ENCODE measurements at regions not wholly inside any gene's neighbourhood (a gene's known extent, or its start where the extent isn't known, plus 50 kb on each side); places are given as distances from the start of the nearest gene placed in this dataset.

DNA sequence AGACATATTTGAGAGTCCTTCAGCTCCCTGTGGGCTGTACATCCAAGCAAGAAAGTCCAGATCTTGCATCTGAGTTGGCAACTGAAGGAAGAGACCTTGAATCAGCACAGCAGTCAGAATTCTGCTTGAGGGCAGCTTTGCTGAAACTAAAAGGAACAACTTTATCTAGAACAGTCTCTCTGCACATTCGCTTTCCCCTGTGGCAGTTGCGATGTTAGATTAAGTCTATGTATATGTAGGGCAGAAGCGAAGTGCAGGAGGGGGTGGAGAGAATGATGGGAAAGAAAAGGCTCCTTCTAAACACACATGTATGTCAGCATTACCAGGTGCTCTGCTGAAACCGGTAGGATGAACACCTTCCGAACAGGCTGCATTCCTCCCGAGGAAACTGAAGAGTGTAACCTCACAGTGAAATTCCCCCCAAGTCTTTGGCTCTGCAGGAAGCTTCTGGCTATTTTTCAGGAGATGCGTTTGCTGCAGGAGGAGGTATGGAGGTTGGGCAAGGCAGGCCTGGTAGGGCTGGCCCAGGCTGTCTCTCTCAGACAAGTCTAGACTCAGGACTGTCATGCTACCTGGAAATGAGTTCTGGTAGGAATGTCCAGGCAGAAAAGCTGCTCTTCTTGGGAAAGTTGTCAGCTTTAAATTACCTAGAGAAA, 70.0 kb upstream of the ATL2 start:
- DNase-seq, result no peak

DNA sequence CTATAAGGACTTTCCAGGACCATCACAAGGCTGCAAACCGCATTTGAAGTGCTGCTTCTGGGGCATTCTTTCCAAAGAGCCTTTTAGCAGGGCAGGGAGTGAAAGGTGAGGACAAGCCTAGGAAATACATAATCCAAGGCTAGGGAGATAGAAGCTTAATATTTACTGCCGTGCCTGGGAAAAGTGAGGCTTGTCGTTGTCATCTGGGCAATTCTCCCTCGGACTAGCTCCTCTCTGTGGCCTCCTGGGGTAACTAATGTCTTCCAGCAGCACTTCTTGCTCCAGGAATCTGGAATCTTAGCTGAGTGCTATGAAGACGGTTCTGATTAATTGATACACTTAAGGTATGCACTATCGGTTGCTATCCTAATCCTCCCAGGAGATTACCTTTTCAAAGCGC, 69.3 kb upstream of the ATL2 start:
- no peak for DNase-seq

DNA sequence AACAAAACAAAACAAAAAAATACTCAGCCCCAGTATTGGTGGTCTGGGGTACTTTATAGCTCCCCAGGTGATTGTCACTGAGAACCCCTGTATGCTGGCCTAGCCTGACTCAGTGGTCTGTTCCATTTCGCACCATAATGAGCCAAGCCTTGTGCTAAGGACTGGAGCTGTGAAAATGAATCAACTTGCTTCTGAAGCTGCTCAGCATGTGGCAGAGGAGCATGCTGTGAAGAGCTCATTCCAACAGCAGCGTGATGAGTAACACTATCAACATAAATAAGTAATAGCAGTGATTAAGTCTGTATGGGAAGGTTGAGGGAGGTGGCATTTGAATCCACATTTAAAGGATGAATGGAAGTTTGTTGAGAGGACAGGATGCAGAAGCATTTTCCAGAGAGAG, 67.2 kb upstream of the ATL2 start:
- DNase-seq, result no peak

DNA sequence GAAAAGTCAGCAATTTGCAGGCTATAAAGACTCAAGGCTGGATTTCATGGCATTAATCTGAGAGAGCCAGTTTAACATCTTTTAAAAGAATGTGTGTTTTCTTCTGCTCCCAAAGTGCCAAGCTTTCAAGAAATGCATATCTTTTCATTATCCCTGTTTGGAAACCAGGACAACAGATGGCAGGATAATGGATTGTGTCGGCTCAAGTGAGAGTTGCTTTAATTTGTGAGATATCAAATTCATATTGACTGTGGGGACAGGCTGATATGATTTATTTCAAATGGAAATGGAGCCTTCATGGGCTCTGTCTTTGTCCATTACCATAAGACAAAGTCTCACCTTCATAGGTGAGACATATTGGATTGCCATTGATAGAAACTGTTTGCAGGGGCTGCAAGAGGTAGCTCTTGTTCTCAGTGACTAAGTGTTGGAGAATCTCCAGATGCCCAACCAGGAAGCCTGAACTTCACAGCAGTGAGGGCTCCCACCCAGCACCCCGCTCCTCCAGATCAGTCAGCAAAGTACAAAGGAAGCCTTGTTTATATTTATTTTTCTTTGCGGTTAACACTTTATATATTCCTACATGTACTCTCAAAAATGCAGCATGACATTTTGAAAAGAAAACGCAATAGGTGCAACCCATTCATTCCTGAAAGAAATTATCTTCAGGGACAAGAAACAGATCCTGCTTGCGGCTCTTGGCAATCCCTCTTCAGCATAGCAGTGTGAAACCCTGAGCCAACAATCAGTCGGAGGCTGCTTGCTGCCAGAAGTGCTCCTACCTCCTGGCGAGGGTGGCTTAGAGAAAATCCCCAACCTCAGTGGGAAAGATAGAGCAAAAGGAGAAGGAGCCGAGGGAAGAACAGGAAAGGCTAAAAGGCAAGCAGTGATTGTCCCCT, 65.8 kb upstream of the ATL2 start:
- DNase-seq, result no peak

DNA sequence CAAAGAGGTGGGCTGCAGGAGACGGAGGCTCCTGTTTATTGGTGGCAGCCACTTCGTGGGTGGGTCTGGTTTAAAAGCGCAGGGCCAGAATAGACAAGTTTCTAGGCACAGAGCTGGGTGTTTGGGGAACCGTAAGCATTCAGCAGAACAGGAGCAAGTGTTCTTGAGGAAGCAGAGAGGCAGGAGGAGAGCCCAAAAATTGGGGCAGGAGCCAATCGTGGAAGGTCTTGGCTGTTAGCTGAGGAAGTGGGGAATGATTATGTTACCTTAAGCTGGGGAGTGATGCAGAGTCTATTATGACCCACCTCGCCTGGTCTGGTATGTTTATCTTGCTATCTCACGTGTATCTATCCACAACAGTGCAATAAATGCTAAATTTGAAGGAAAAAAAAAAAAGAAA, 64.3 kb upstream of the ATL2 start:
- no peak for DNase-seq

DNA sequence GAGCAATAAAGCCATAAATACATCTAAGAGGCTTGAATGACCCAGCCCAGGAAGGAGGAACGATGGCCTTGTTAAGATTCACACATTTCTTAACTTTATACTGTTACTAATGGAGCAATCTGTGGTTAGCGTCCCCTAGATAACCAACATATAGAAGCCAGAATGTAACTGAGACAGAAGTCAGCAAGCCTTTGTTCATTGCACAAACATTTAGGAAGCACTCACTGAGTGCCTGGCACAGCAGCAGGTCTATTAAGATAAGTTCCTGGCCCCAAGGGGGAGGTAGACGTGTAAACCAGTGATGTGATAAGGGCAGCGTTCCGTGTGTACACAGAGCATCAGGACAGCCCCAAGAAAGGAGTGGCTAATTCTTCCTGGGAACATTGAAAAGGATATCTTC, 63.6 kb upstream of the ATL2 start:
- DNase-seq, result no peak

DNA sequence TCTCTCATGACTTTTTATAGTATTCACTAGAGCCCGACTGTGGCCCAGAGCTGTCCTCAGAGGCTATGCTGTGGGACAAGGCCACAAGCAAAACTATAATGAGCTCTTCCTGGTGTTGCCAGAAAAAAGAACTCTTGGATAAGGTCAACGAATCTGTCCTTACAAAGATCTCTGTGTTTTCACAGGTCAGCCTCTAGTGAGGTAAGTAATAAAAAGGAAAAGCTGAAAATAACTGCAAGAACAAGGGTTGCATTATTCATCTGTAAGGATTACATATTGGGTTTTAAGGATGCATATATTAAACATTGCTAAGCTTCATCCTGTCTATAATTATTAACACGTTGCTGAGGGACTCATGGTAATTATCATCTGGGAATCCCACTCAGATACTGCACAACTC, 62.8 kb upstream of the ATL2 start:
- no peak for DNase-seq

DNA sequence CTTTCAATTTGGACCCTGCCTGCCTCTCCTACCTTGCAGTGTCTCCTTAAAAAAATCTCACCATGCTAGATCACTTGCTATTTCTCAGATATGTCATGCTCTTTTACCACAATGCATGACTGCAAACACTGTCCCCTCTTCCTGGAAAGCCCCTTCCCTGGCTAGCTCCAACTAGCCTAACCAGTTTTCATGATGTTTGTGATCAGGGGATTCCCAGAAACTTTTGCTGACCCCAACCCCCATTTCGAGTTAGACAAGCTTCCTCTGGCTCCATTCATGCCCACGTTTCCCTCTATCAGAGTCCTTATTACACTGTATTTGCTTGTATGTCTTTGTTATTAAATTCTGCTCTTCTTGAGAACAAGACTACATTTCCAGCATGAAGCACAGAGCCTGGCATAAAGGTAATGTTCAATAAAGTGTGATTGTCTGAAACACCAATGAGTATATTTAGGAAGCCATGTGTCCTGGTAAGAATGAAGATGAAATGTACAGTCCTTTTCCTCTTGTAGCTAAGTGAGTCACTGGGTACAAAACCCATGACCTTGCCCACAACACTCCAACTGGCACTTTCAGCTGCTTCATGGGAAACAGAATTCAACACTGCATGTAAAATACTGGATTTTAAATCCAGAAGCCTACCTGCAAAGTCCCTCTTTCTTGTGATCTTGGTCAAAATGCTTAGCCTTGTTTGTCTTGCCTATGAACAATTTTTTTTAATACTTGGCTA, 62.0 kb upstream of the ATL2 start:
- no peak for DNase-seq

DNA sequence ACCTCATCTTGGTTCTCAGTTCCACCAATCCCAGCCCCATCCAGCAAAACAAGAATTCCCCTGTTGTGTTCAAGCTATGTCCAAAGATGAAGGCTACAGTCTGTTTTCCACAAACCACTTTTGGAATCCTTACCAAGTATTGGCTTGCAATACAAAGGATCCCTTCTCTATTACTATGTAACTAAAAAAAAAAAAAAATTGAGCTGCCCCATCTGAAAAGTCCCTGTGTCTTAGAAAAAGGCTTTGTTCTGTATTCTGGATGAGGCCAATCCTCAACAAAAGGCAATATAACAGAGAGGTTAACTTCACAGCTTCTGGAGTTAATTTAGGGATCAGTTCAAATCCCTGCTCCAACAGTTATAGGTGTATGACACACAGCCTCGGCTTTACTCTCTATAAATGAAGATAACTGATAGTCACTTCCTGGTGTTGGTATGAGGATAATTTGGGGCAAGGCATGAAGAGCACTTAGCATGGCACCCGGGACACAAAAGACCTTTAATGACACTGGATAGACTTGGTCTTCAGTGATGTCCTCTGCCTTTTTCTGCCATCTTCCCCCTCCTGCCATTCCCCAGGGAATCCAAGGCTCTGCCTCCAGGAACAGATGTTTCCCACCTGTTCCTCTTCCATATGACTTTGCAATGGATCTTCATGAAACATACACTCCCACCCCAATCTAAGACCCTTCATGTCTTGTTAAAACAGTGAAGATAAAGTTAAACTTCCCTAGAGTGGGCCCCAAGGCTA, 61.2 kb upstream of the ATL2 start:
- no peak for DNase-seq

DNA sequence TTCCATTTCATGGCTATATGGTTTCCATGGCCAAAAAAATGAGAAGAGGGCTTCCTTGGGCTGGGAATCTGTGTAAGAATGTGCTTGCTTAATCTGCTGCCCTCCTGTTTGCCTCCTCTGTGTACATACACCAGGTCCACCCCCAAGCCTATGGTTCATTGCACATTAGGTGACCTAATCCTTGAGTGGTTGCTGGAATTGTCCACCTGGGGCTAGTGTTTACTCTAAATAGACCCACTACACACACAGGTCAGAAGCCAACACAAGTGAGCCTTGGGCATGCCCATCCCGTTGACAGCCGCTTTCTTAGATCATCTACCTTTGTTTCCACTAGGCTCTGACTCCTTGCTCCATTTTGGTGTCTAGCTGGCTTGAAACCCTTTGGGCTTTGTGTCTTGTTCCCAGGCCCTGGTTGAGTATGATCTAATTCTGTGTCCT, 59.2 kb upstream of the ATL2 start:
- DNase-seq, result no peak

DNA sequence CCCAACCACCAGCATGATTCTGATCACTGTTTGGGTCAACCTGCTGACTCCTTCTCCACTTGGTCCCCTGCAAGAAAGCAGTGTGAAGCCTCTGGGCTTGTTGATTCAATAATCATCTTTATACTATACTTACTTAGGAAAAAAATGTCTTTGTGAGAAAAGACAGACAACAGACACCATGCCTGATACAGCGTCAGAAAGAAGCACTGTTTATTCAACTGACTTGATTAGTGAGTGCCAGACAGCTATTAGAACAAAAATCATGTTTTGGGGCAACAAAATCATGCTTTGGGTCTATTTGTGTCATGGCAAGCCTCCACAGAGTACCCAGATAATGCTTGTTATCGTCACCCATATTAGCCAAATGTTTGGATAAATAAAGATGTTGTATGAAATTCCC, 58.7 kb upstream of the ATL2 start:
- DNase-seq, result no peak

DNA sequence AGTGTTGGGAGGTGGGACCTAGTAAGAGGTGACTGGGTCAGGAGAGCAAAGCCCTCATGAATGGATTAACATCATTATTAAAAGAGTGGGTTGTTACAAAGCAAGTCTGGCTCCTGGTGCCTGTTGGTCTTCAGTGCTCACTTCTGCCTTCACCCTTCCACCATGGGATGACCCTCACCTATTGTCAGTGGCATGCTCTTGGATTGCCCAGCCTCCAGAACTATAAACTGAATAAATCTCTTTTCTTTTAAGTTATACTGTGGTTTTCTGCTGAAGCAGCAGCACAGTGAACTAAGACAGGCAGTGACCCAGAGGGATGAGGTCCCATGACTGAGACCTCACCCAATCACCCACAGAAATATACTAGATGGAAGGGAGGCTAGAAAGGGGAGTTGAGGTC, 57.5 kb upstream of the ATL2 start:
- no peak for DNase-seq

DNA sequence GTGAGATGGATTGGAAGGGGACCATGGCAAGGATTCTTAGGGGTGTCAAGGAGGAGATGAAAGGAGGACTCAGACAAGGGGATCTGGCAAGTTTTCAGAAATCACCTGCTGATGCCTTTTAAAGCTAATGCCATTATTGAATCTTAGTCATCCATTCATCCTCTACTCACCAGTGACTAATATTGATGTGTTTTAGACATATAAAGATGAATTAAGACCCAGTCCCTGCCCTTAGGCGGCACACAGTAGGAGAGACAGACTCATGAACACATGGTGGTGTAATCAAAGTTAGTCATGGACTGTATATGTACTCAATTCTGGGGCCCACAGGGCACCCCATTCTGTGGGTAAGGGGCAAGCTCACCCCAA, 56.5 kb upstream of the ATL2 start:
- no peak for DNase-seq

DNA sequence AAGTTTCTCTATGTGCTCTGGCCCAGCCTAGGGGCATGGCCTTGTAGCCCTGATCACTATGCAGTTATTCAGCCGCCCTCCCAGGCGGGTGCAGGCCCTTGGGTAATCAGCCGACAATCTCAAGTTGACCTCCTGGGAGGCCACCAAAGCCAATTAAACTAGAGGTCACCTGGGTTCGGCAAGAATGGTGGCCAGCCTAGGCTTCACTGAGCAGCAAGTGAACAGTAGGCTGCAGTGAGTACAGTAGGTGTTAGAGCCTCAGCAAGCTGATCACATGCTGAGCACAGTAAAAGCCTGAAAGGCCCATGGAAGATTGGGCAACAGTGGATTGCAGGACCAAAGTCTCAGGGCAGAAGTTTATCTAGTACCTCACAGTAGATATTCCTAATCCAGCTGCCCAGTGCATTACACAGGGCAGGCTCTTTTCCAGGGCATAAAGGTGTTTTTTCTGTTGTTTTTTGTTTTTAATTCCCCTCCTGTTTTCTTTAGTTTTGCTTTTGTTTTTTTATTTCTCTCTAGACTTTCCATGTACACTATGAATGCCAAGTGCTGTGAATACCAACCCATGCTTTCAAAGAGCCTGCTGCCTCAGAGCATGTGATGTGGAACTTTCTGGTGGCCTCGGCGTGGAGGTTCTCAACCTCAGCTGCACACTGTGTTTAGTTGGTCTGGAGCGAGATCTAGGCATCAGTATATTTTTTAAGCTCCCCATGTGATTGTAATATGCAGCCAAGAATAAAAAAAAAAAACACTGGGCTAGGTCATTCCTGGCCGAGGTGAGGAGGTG, 55.9 kb upstream of the ATL2 start:
- no peak for DNase-seq

DNA sequence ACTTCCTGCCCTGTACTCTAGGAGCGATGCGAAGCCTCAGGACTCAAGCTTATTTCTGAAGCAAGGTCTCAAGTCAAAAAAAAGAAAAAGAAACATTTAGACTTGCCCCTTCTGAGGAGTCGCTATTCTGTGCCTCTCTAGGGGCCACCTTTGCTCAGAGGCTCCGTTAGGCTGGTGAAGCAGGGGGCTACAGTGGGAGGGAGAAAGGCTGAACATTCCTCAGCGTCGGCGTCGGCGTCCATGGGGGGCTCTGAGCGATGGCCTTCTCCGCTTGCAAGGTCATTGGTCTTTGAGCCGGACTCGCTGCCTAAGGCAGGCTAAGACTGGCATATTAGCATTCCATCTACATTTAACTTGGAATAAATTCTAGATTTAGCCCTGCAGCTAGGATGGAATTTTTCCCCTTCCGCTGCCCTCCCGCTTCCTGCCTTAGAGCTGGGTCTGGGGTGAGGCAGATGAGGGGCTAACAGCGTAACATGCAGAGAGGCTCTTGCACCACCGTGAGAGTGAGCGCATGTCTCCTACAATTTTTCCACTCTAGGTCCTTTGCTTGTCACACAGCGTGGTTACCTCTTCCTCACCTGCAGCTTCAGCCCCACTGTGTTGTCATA, 53.6 kb upstream of the ATL2 start:
- no peak for DNase-seq

DNA sequence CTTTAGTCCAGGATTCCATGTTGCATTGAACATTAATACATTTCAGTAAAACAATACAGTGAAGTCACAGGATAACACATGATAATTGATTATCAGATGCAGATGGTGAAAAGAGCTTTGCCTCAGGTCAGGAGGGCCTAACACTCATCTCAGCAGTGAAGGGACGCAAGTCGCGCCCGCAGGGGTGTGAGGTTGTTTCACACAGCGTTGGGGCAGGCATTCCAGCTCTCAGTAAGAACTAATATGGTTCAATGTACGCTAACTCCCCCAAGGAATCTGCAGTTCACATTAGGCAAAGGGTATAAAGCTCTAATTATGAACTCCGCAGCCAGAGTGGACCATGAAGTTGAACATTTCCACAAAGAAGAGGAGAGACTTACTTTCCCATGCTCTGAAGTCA, 53.1 kb upstream of the ATL2 start:
- no peak for DNase-seq

DNA sequence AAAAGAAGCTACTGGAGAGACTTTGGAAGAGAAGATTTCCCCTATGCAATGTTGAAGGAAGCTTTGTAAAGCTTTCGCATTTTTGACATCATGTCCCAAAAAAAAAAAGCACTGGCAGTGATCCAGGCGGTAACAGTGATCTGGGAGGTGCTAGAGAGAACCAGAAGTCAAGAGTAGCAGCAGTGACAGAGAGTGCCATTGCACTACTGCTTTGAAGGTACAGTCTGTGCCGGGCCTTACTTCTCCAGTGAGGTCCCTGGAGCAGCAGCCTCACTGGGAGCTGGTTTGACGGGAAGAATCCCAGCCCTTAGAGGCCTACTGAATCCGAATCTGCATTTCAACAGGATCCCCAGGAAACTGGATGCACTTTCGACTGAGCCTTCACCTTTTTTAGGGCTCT, 50.9 kb upstream of the ATL2 start:
- no peak for DNase-seq

DNA sequence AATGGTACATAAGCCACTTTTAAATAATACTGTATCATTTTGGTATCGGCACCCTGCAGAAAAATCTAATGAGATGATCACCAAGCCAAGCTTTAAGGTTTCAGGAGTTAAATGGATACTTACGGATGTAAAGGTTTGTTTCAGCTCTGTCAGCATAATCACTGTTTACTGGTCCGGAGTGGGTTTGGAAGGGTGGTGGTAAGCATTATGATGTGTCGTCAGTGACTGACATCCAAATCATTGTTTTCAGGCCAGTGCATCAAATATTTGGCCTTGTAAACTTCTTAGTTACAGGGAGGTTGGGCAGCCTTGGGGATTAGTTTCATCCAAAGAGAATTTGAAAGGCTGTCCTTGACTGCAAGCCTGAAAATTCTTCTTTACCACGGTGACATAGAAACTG, 50.0 kb upstream of the ATL2 start:
- DNase-seq, result no peak

Measured in CD4-positive, alpha-beta T cell treated with Interleukin-17A for 4 hours (primary cell).